GDM1 (cell line): ENCODE measurements at regions not wholly inside any gene's neighbourhood (a gene's known extent, or its start where the extent isn't known, plus 50 kb on each side); places are given as distances from the start of the nearest gene placed in this dataset.

Experiments
- DNase-seq: peaks from one replicate; lab custom pipeline; 2025; lab: John Stamatoyannopoulos, UW

GRCh38 chr10:83871187-83872081 lies 267.9 kb upstream of the GHITM start:
- peak; percentile 46 for DNase-seq

- no peak for DNase-seq
These were observed 259.0 kb upstream of the GHITM start for GRCh38 chr10:83880252-83880791.

GRCh38 chr10:83881661-83882060 lies 257.6 kb upstream of the GHITM start:
- no peak for DNase-seq

- DNase-seq = no peak
These were observed 252.4 kb upstream of the GHITM start for GRCh38 chr10:83886871-83887270.

DNA sequence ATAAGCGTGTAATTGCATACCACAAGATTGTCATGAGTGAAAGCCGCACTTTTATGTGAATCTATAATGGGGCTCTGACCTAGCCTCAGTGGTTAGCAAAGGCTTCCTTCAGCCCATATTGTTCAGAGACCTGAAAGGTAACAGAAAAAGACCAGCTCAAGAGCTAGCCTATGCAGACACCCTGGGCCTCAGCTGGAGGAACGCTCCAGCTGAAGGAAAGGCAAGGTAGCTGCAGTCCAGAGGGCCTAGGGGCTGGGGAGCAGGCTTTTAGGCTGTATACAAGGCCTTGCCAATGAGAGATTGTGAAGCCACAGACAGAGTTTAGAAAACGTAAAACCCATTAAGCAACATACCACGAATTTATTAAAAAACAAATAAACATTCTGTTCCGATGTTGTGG lies 246.6 kb upstream of the GHITM start:
- no peak for DNase-seq

GRCh38 chr10:83896219-83896618 lies 243.1 kb upstream of the GHITM start:
- DNase-seq = no peak

- DNase-seq = no peak
These were observed 241.7 kb upstream of the GHITM start for GRCh38 chr10:83897626-83898025.

DNA sequence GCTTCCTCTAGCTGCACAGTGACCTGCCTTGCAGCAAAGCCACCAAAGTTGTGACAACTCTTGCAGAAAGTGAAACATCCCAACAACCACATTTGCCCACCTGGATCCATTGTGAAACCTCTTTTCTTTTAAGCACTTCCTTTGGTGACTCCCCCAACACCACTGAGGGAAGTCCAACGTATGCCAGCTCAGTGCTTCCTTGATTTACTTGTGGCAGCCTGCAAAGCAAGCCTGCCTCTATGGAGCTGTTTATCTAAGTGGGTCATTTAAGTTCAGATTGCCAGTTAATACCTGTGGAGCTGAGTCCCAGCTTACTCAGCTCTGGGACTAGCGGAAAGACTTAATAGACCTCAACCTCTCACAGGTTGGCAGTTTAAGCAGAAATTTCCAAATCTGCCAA lies 230.8 kb upstream of the GHITM start:
- DNase-seq = no peak

GRCh38 chr10:83909001-83909400 lies 230.3 kb upstream of the GHITM start:
- no peak for DNase-seq

GRCh38 chr10:83915801-83916200 lies 223.5 kb upstream of the GHITM start:
- DNase-seq = no peak

DNA sequence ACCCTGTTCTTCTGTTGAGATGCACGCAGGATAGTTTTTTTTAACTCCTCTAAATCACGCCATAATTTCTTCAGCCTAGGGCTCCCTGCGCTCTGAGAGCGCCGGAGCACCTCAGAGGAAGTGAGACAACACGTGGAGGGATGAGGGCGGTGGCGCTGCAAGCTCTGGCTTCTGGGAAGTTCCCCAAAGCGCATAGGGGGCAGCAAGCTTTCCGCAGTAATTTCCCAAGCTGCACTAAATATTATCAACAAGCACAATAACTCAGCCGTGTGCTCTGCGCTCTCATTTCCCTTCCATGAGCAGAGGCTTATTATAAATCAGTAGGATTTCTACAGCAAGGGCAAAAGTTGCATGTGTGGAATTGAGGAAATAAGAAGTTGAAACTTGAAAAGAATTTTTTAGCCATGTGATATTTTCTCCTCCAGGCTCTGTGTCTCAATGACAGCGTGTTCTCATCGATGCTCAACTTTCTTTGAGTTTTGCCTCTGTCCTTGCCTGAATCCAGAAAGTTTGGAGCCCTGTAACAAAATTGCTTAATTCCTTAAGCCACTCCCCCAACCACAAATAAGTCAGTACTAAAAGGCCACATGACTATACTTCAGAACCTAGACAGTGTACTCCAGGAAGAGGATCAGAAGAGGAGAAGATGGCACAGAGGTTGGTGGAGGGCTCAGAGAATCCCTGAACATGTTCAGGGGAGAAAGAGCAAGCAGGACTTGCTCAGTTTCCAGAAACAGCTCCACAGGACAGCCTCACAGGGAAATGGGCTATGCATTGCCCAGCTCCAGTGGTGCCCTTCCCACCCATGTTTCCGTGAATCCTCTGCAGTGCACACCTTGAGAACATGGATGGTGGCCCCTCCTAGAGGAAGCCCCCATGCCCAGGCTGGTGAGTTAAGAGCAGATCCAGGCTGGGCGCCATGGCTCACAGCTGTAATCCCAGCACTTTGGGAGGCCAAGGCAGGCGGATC lies 221.5 kb upstream of the GHITM start:
- DNase-seq = no peak

DNA sequence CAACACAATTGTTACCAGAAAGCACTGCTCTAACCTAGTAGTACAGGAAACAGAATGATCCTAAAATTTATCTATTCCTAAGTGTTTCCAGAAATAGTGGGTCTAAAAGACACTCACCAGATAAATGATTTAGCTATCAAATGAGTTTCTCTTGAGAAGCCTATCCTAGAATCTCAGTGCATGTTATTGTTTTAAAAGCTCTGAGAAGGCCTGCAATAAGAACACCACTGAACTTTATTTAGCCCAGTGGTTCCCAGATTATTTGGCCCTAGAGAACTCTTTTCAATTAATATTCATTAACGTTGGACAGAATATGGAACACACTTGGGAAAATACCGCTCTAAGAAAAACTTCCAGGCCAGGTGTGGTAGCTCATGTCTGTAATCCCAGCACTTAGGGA lies 220.1 kb upstream of the GHITM start:
- no peak for DNase-seq

DNA sequence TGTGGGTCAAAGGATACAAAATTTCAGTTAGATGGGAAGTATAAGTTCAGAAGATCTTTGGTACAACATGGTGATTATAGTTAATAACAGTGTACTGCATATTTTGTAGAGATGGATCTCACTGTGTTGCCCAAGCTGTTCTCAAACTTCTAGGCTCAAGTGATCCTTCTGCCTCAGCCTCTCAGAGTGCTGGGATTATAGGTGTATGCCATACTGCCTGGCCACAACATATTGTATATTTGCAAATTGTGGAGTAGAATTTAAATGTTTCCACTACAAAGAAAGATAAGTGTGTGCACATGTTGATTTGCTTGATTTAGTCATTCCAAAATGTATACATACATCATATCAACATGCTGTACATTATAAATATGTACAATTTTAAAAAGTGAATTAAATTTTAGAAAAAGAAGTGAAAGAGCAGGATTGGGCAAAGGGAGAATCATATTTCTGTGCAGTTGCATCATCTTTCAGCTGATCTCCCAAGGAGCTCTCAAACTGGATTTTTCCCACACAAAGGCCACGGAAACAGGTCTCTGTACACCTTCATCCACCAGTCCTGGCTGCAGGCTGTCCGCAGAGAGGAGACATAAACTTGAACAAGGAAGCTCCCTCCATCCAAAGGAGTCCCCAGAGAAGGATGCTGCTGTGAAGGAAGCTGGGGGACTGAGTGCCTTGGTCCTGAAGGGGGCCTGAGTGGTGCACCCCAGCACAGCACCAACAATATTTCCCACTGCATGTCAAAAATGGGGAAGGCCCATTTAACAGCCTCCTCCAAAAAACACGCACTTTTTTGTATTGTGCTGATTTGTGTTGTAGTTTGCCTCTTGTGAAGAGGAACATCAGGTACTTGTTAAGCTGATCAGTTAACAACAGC lies 217.1 kb upstream of the GHITM start:
- DNase-seq = no peak

GRCh38 chr10:83925133-83925532 lies 214.2 kb upstream of the GHITM start:
- DNase-seq = no peak

DNA sequence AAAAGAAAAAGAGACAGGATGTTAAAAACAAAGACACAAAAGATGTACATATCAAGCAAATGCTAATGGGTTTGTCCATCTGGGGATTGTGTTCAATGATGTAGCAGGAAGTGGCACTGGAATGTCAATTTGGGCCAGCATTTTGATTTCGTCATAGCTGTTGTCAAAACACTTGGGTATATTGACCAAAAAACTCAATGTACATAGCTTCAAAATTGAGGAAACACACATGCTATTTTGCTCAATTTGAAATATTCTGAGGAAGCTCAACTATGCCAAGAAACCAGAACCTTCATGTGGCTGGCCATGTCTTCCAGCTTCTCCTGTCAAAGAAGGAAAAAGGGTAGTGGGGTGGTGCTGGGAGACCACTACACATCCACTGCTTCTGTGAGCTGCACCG lies 212.7 kb upstream of the GHITM start:
- no peak for DNase-seq

DNA sequence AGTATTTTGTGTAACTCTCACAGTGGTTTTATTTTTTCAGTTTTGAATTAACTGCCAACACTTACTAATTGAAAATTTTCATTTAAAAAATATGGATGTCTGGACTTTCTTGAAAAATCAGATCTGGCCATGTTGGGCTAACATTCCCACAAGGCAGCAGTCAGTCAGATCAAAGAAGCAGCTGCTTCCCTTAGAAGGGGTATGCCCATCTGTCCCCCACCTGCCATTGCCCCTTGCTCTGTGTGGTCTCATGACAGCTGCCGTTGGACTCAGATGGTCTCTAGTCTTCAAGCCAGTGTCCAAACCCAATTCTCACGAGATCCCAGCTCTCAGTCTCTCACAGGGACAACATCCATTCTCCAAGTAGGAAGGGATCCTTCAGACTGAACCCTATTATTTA lies 212.1 kb upstream of the GHITM start:
- no peak for DNase-seq

- no peak for DNase-seq
These were observed 209.9 kb upstream of the GHITM start for GRCh38 chr10:83929399-83929798.

- DNase-seq = no peak
These were observed 207.6 kb upstream of the GHITM start for GRCh38 chr10:83931669-83932068.

GRCh38 chr10:83932245-83932644 lies 207.1 kb upstream of the GHITM start:
- DNase-seq = no peak

- DNase-seq = no peak
These were observed 205.2 kb upstream of the GHITM start for GRCh38 chr10:83934062-83934461.

GRCh38 chr10:83934641-83935338 lies 204.5 kb upstream of the GHITM start:
- DNase-seq = no peak
